GM21723 (cell line): ENCODE measurements at regions not wholly inside any gene's neighbourhood (a gene's known extent, or its start where the extent isn't known, plus 50 kb on each side); places are given as distances from the start of the nearest gene placed in this dataset.

Source experiments
- ATAC-seq: cut with Tn5 transposase; IDR thresholded peaks from one replicate; pipeline ENCODE4 v1.9.1; 2021; ENCODE audit warnings: mild to moderate bottlenecking, moderate library complexity; ENCODE audit not compliant: unreplicated experiment

DNA sequence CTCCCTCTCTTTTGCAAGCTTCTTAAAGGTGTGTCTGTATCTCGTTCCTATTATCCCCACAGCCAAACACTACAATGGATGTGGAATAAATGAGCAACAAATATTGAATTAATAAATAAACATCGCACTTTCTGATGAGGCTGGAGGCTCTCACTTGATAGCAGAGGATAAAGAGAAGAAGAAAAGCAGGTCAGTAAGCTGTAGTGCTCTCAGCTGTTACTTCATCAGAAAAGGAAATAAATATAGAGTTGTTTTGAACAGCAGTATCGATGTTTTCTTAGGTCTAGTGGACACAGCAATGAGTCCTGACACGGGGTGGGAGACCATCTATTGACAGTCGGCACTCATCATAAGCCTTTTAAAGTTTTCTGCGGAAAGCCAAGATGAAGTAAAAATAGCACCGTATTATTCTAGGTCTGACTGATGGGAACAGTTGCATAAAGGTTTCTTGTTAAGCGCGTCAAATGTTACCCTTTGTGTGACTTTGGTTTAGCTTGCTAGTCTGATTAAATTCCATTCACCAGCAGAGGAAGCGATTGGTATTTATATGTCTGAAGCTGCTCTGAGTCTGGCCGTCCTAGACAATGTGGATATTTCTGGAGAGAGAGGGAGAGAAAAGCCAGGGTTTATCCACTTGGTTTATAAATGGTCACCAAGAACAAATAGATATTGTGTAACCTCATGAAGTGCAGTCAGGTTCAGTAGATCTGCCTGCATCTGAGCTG lies 646.1 kb downstream of the CDH11 start:
- ATAC-seq, result no peak

- no peak for ATAC-seq
These were observed 650.9 kb downstream of the CDH11 start for GRCh38 chr16:64470916-64471315.

GRCh38 chr16:64469906-64470702 lies 651.8 kb downstream of the CDH11 start:
- ATAC-seq, result no peak

DNA sequence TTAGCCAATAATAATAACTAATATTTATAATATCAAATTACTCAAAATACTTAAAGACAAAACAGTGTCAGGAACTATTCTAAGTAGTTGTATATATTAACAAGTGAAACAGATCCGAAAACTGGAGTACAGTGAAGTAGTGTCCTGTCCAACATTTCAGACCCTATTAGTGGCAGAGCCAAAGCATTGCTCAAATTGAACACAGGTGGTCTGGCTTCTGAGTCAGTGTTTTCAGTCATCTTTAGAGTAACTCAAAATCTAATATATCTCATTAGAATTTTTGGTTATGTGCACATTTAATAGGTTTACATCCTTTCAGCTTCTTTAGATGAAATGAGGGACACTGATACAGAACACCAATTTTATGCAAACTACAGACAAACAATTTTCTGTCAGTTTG lies 652.5 kb downstream of the CDH11 start:
- no peak for ATAC-seq

- ATAC-seq, result no peak
These were observed 653.3 kb downstream of the CDH11 start for GRCh38 chr16:64468515-64469090.

GRCh38 chr16:64459821-64460220 lies 662.0 kb downstream of the CDH11 start:
- ATAC-seq, result no peak

DNA sequence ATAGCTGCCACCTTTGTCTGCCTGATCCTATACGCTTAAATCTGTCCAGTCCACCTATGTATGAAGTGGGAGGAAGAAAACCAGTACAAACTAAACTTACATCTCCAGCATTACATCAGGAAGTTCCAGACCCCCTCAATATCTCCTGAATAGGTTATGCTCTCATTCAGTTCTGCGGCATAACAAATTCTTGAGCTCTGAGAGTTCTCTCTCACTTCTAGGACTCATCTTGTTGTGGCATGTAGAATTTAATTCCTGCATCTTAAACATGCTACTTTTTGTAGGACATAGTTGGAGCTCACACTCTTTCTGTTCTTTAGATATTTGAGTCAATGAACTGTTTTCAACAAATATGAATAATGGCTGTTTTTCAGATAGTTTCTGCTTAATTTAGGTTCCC lies 662.5 kb downstream of the CDH11 start:
- no peak for ATAC-seq

DNA sequence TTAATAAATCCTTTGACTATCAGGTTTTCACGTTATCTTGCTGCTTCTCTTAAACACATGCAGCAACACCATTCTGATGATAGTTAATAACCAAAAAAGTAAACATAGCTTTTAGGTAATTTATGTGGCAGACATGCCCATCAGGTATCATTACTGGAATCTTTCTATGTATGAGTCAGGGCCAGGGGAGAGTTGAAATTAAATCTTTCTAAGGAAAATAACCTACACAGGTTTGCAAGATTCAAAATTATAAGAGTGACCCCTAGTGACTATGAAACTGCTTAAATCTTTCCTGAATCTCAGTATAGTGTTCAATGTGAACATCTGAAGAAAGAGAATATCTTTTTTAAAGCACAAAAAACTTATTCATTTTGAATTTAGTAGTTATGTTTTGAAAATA lies 666.6 kb downstream of the CDH11 start:
- no peak for ATAC-seq

DNA sequence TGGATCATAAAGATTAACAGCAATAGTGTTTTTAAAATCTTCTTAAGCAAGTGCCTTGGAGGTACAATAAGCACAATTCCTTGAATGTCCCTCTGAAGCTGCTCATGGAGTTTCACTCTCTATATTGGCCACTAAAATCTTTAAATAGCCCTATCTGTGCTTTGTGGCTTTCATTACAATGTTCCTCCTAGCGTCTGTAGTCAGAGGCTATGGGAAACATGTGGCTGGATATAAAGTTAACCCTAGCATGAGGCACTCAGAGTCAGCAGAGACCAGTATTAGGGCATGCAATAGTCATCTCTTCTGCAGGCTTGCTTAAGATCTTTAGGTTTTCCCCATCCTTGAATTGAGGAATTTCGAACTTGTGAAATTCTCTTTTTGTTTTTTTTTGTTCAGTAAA lies 668.2 kb downstream of the CDH11 start:
- no peak for ATAC-seq

GRCh38 chr16:64452446-64452845 lies 669.4 kb downstream of the CDH11 start:
- no peak for ATAC-seq

- no peak for ATAC-seq
These were observed 671.7 kb downstream of the CDH11 start for GRCh38 chr16:64450177-64450576.

- ATAC-seq, result no peak
These were observed 672.4 kb downstream of the CDH11 start for GRCh38 chr16:64449506-64449905.

GRCh38 chr16:64445649-64446048 lies 676.2 kb downstream of the CDH11 start:
- no peak for ATAC-seq

DNA sequence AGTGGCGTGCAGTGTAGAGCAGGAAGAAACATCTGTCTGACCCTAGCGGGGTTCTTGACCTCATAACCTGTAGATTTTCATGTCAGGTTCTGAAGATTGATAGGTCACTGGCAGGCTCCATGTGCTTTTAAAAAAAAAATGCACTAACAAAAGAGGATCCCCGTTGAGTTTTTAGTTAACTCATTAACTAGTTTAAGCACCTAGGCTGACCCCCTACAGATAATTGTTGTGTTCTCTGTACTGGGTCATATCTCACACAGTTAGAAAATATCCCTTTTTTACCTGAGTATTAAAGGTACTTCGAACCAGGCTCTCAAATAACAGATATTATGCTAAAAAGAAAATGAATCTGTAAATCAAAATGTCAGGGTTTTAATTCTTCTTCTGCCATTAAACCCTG lies 676.6 kb downstream of the CDH11 start:
- no peak for ATAC-seq

- no peak for ATAC-seq
These were observed 681.4 kb downstream of the CDH11 start for GRCh38 chr16:64440421-64440831.

DNA sequence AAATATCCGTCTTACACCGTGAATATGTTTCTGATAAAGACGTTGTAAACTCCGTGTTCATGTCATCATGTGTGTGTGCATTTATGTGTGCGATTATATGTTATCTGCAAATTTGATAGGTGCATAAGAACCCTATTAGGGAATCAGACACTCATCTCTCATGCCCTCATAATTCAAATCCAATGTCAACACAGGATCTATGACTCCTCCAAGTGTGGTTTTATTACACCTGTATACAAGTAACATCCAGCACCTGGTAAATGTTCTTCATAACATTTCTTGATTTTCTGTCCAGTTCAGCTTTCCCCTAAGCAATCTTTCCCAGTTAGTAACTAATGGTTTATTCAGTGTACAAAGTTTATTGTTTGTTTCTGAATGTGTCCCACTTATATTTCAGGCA lies 681.9 kb downstream of the CDH11 start:
- no peak for ATAC-seq

DNA sequence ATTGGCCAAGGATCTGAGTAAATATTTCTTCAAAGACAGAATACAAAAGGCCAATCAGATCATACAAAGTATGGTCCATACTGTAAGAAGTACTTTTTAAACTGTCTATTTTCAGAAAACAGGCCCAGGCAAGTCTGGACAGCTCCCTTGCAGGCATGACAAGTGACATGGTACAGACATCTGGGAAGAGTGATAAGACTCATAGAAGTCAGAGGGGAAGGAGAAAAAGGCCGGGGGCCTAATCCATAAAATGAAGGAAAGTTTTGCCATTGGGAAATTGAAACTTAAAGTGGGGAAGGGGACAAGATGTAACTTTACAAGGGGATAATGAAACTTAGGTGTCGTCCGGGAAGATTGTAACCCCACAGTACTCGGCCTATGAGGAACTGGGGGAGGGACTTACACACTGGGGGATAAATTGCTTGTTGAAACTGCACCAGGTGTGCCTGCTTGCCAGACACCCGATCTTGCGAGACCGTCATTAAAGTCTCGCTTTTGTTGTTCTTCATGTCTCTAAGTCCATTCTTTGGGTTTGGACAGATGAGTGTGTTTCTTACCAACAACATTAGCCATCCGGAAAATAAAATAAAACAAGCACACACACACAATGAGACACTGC lies 684.0 kb downstream of the CDH11 start:
- no peak for ATAC-seq

DNA sequence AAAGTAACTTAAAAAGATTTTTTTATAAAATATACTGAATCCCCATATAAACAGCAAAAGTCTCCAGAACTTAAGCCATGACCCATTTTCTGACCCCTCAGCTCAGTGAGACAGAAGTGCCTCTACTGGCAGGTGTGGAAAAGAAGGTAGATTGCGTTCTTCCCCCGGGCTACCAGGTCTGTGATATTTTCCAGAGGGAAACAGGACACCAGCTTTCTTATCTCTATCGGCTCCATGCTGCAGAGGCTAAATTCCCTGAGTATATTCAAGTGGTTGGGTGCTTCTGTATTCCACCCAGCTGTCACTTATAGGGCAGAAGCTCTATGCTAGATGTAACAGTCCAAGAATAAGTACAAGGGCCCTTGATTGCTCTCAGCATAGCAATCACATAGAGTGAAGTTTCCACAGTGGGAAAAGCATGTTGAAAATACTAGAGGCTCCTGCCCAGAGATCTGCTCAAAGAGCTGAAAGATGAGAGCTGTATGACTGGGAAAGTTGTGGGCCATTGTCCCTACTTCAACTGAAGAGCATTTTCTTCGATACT lies 687.3 kb downstream of the CDH11 start:
- no peak for ATAC-seq

- ATAC-seq, result no peak
These were observed 693.3 kb downstream of the CDH11 start for GRCh38 chr16:64428463-64429113.

DNA sequence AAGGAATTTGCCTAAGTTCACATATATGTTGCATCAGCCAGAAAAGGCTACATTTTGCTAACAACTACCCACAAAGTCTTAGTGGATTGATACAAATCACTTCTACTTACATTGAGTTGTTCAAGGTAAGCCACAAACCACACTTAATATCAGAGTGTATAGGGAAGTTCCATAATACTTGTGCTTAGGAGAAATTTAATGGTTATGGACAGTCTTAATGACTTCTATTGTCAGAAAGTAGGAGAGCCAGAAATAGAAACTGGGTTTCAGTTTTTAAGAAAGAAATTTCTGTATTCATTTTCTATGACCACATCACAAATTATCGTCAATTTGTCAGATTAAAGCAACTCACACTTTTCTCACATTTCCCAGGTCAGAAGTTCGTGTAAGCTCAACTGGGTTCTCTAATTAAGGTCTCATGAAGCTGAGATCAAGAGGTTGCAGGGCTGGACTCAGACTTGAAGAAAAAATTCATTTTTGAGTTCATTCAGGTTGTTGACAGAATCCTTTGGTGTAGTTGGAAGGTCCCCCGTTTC lies 695.7 kb downstream of the CDH11 start:
- no peak for ATAC-seq

GRCh38 chr16:64425381-64425780 lies 696.5 kb downstream of the CDH11 start:
- no peak for ATAC-seq
